NCI-H1105 (cell line): ENCODE measurements at regions not wholly inside any gene's neighbourhood (a gene's known extent, or its start where the extent isn't known, plus 50 kb on each side); places are given as distances from the start of the nearest gene placed in this dataset.
"Not testable (repeated sequence)": the region's sequence is repeated elsewhere in the genome, so short reads cannot be mapped to it uniquely, and the experiment has no call there.

Experiments
- DNase-seq: peaks from one replicate; lab custom pipeline; 2025; lab: John Stamatoyannopoulos, UW

DNA sequence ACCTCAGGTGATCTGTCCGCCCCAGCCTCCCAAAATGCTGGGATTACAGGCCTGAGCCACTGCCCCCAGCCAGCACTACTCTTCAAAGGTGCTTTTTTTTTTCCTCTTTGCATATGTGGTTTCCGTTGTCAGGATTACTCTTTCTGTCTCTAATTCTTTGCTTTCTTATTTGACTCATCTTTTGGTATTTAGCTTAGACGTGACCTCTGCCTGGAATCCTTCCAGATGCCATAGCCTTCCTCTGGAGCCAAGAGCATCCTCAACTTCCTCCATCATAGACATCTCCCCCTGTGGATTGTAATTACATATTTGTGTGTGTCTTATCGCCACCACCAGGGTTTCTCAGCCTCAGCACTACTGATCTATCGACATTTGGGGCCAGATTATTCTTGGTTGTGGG lies 84.4 kb upstream of the XYLT1 start:
- no peak for DNase-seq

DNA sequence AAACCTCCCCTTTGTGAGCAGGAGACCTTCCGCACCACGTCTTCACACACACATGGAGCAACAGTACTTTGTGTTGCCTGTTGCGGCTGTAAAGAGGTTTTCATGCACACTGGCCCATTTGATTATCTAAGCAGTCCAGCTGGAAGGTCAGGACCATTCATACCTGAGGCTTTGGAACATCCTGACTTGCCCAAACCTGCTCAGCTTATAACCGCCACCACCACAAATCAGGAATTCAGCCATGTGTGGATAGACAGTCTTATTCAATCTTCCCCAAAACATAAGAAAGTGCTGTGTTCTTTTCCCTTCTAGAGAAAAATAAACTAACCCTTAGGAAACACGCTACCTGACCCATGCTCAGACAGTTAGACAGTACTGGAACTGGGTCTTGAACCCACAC lies 81.6 kb upstream of the XYLT1 start:
- no peak for DNase-seq

GRCh38 chr16:17551682-17552081 lies 80.9 kb upstream of the XYLT1 start:
- DNase-seq = not testable (repeated sequence)

DNA sequence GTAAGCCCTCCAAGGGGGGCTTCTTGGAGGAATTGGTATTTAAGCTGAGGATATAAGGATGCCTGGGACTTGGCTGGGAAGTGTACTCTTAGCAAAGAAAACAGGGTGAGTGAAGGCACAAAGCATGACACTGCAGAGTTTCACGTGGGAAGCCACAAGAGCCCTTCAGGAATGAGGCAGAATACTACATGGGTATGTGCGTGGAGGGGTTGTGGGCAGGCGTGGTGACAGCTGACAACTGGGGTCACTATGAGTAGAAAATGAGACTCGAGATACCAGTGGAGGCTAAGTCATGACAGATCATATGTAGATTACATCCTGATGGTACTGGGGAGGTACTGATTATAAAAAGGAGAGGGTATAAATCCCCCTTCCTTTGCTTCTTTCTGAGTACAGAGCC lies 78.1 kb upstream of the XYLT1 start:
- no peak for DNase-seq

GRCh38 chr16:17544785-17545184 lies 74.0 kb upstream of the XYLT1 start:
- DNase-seq = no peak

GRCh38 chr16:17544304-17544703 lies 73.5 kb upstream of the XYLT1 start:
- DNase-seq = no peak

GRCh38 chr16:17543073-17543472 lies 72.3 kb upstream of the XYLT1 start:
- DNase-seq = no peak

DNA sequence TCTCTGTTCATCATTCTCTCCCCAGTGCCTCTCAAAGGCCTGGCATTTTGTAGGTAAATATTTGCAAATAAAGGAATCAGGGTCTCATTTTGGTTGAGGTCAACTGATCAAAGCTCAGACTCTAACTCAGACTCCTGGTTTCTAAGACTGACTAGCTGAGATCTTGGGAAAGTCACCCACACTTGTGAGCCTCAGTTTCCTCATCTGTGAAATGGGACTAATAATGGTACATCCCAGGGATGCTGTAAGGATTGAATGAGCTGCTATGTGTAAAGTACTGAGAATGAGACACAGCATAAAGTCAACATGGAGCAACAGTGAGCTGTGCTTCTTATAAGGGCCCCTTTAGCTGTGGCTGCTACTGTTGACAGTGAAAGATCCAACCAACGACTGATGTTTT lies 70.6 kb upstream of the XYLT1 start:
- no peak for DNase-seq

- DNase-seq = no peak
Observed at GRCh38 chr16:17538927-17539326, 68.2 kb upstream of the XYLT1 start.

DNA sequence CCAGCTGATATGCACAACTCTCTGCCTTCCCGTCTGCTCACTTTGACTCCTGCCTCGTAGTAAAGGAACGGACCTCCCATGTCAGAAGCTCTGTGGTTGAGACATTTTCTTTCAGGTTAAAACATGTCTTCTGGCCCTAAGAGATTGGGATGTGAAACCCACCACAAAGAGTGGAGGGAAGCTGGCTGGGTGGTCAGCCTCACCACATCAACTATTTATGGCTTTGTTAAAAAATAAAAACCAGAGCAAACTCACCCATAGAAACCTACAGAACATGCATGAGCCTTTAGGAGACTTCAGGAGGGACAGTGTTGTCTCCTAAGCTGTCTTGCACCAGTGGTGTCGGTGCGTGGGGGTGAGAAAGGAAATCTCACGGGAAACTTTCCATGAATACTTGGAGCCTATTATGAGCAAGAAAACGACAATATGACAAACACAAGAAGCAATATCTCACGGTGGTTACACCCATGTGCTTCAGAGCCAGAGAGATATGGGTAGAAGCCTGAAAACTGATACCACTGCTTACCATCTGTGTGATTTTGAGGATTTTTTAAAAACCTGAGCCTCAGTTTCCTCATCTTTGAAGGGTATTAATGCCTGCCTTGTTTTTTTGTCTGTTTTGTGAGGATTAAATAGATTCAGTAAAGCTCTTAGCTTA lies 61.7 kb upstream of the XYLT1 start:
- no peak for DNase-seq

DNA sequence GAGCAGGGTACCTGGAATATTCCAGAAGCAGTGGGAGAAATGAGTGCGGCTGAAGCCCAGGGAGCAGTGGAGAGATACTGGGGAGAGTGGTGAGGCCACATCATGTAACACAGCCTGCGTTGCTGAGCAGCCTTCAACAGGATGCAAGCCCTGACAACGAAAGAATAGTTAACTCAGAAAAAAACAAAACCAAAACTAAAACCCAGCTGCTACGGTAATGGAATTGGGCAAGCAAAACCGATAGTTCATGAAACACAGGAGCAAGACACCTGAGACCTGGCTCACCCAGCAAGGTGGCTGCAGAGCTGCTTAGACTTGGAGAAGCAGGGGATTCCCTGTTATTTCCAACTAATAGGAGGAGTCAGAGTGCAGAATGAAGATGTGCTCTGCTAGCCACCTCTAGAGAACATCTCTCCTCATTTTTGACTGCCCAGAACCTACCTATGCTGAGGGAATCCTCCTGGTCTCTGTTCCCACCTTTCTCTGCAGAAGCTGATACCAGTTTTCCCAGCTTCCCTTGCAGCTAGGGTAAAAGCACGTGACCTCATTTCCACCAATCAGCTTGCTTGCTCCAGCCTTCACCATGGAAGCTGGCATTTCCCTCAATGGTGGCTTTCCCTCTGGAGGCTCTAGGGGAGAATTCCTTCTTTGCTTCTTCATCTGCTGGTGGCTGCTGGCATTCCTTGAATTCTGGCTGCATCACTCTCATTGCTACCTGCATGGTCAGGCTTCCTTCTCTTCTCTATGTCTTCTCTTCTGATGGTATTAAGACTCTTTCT lies 59.4 kb upstream of the XYLT1 start:
- DNase-seq = no peak

GRCh38 chr16:17526956-17527937 lies 56.5 kb upstream of the XYLT1 start:
- DNase-seq = no peak

DNA sequence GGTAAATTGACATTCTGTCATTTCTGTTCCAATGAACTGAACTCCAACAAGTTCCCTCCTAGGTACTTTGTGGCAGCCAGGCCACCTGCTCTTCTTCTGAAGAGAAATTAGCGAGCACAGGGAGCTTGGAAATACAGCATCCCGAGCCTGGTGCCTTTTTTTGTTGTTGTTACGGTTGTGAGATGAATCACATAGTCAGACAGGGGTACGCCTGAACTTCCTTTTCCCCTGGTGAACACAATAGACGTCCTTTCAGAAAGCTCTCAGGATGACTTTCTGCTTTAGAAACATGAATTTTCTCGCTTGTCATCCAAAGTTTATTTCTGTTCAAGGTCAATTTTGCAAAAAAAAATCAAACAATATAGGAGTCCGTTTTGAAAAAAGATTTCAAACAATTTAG lies 53.9 kb upstream of the XYLT1 start:
- DNase-seq = no peak

DNA sequence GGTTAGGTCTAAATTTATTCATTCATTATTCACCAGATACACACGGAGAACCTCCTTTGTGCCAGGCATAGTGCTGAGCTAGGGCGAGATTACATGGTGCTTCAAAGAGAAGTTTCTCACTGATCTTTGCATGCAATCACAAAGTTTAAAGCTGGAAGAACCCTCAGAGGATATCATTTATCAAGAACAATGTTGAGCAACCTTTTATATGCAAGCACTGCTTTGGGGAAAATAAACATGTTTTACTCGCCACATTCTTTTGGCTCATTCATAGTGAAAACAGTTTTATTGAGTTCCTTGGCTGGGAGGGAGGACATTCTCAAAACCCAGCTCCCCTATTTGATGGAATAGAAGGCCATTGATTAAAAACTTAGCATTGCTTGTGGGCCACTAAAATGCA lies 49.8 kb upstream of the XYLT1 start:
- no peak for DNase-seq
